Mucosa of descending colon (tissue), 3 donors: ENCODE measurements at regions not wholly inside any gene's neighbourhood (a gene's known extent, or its start where the extent isn't known, plus 50 kb on each side); places are given as distances from the start of the nearest gene placed in this dataset.

Experiments used
- ATAC-seq: fragments of 200-7000 bp; cut with Tn5 transposase; one replicate; pipeline ENCODE4 v1.9.1; 2020; ENCODE audit warnings: mild to moderate bottlenecking, moderate library complexity
- DNase-seq, 3 donors: peaks; one replicate each; pipeline ENCODE4 v3.0.0-alpha.2; 2020
- H3K36me3 ChIP-seq: fragments of 200-600 bp; one replicate; pipeline ENCODE4 v1.8.0; 2021; ENCODE audit warnings: low read depth, mild to moderate bottlenecking
- H3K4me1 ChIP-seq: fragments of 200-600 bp; one replicate; pipeline ENCODE4 v1.8.0; 2021; ENCODE audit warnings: low read depth, mild to moderate bottlenecking
- H3K4me3 ChIP-seq: fragments of 200-600 bp; one replicate; pipeline ENCODE4 v1.8.0; 2021; ENCODE audit warnings: mild to moderate bottlenecking
- H3K9me3 ChIP-seq: fragments of 200-600 bp; one replicate; pipeline ENCODE4 v1.8.0; 2021; ENCODE audit warnings: mild to moderate bottlenecking
- intact Hi-C, 2 donors: fragments of 100-400 bp; cut with DNase I in 1 of 2; cut with micrococcal nuclease in 1 of 2; formaldehyde crosslinking; loops; one replicate each; pipeline versions ENCODE4 v1.11.0 to v1.11.1; 2022; cut with DNase I, micrococcal nuclease
- TF ChIP-seq, protein P1 (sequence below): fragments of 200-600 bp; IDR thresholded peaks from one replicate; pipeline ENCODE4 v1.8.0; 2022; ENCODE audit warnings: antibody characterized with exemption, mild to moderate bottlenecking
- donor health status: DM: no; HTN: no; CAD: no; lungs with moderate emphysema.
- donor health status: DM: no; HTN: no; CAD: no.
- donor health status: DM: no; HTN: yes; CAD: no.

- TF ChIP-seq, protein P1, sequence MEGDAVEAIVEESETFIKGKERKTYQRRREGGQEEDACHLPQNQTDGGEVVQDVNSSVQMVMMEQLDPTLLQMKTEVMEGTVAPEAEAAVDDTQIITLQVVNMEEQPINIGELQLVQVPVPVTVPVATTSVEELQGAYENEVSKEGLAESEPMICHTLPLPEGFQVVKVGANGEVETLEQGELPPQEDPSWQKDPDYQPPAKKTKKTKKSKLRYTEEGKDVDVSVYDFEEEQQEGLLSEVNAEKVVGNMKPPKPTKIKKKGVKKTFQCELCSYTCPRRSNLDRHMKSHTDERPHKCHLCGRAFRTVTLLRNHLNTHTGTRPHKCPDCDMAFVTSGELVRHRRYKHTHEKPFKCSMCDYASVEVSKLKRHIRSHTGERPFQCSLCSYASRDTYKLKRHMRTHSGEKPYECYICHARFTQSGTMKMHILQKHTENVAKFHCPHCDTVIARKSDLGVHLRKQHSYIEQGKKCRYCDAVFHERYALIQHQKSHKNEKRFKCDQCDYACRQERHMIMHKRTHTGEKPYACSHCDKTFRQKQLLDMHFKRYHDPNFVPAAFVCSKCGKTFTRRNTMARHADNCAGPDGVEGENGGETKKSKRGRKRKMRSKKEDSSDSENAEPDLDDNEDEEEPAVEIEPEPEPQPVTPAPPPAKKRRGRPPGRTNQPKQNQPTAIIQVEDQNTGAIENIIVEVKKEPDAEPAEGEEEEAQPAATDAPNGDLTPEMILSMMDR: no peak
- intact Hi-C loops: no loop called here
- Histone ChIP-seq H3K9me3 (peaks cover 15% of the 10 kb centered on the region), H3K4me1 (no peaks in the 10 kb centered on the region), H3K4me3 (no peak overlapping the region), H3K36me3 (no peaks in the 10 kb centered on the region)
- no peak for ATAC-seq
- no peak for DNase-seq
Measured at GRCh38 chr4:66416425-66416824, 746.1 kb upstream of the EPHA5 start.

DNA sequence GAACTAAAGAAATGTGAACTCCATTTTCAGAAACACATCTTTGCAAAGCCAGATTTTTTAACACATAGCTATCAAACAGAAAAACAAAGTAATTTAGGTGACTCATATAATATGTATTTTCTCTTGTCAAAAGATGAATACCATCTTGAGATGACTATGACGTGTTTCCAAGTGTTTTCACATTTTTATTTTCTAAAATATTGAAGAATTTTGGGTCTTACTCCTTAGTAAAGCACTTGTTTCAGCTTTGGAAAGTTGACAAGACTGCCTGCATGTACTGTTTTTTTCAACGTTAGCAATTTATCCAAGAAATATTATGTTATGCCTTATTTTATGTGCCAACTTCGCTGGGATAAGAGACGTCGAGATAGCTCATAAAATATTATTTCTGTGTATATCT lies 733.9 kb upstream of the EPHA5 start:
- TF ChIP-seq, protein P1: no peak
- peaks cover 17% of the 10 kb centered on the region for H3K9me3 ChIP-seq
- no peak for DNase-seq
- no peaks in the 10 kb centered on the region for H3K4me1 ChIP-seq
- H3K4me3 ChIP-seq: no peak overlapping the region
- H3K36me3 ChIP-seq: no peaks in the 10 kb centered on the region
- intact Hi-C loops: no loop called here
- ATAC-seq: no peak

DNA sequence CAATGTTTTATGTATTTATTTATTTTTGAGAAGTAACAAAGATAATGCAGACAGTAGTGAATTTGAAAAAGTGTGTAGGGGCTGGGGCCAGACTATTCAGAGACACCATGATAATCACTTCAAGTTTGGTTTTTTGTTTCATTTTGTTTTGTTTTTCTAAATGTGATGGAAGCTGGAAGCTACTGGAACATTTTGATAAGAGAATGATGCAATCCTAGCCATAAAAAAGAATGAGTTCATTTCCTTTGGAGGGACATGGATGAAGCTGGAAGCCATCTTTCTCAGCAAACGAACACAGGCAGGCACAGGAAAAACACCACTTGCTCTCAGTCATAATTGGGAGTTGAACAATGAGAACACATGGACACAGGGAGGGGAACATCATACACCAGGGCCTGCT lies 706.6 kb upstream of the EPHA5 start:
- Histone ChIP-seq H3K36me3 (no peaks in the 10 kb centered on the region), H3K4me3 (no peak overlapping the region), H3K9me3 (peaks cover 8% of the 10 kb centered on the region), H3K4me1 (no peaks in the 10 kb centered on the region)
- intact Hi-C loops: no loop called here
- no peak for ATAC-seq
- TF ChIP-seq, protein P1: no peak
- DNase-seq: no peak

- ATAC-seq (no peak), DNase-seq (no peak)
- Histone ChIP-seq H3K4me1 (no peaks in the 10 kb centered on the region), H3K36me3 (no peaks in the 10 kb centered on the region), H3K4me3 (no peak overlapping the region), H3K9me3 (peaks cover 8% of the 10 kb centered on the region)
- intact Hi-C loops: no loop called here
- TF ChIP-seq, protein P1: no peak
Measured at GRCh38 chr4:66376396-66376795, 706.1 kb upstream of the EPHA5 start.

- Histone ChIP-seq H3K9me3 (peaks cover 4% of the 10 kb centered on the region), H3K4me3 (no peak overlapping the region), H3K36me3 (no peaks in the 10 kb centered on the region), H3K4me1 (no peaks in the 10 kb centered on the region)
- intact Hi-C loops: no loop called here
- DNase-seq (no peak), ATAC-seq (no peak)
- TF ChIP-seq, protein P1: no peak
Measured at GRCh38 chr4:66373268-66373667, 703.0 kb upstream of the EPHA5 start.

DNA sequence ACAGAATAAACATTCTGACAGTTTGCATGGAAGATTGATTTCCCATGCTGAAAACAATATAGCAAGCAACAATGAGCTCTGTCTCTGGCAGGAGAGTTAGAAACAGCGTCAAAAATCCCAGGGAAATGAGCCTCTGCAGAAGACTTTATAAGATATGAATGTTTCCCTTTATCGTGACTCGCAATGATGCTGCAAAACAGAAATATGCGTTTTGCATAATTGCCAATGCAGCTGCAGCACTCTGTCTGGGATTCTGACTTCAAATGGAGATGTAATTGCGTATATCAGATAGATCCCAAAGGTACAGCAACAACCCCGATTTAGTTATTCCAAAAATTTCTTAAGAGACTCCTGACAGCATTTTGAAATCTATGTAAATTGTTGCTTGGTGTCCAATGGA lies 702.4 kb upstream of the EPHA5 start:
- intact Hi-C loops: no loop called here
- peaks cover 4% of the 10 kb centered on the region for H3K9me3 ChIP-seq
- TF ChIP-seq, protein P1: no peak
- DNase-seq (no peak), ATAC-seq (no peak)
- H3K36me3 ChIP-seq: no peaks in the 10 kb centered on the region
- H3K4me1 ChIP-seq: no peaks in the 10 kb centered on the region
- H3K4me3 ChIP-seq: no peak overlapping the region
